NCI-H460 (cell line): ENCODE measurements at regions not wholly inside any gene's neighbourhood (a gene's known extent, or its start where the extent isn't known, plus 50 kb on each side); places are given as distances from the start of the nearest gene placed in this dataset.
A peak's percentile ranks its signal among the peaks of the same experiment; 100 is the strongest.
"Not testable (repeated sequence)": the region's sequence is repeated elsewhere in the genome, so short reads cannot be mapped to it uniquely, and the experiment has no call there.

ENCODE experiments used
- DNase-seq: peaks from one replicate; pipeline ENCODE4 v3.0.0-alpha.2; 2016; ENCODE audit warnings: low read depth; ENCODE audit errors: extremely low read depth

GRCh38 chr5:77910602-77911188 lies 134.6 kb upstream of the TBCA start:
- DNase-seq, result no peak

GRCh38 chr5:77909237-77909636 lies 133.1 kb upstream of the TBCA start:
- DNase-seq, result no peak

GRCh38 chr5:77908787-77909186 lies 132.6 kb upstream of the TBCA start:
- DNase-seq, result no peak

- no peak for DNase-seq
Measured at GRCh38 chr5:77907786-77908185, 131.6 kb upstream of the TBCA start.

GRCh38 chr5:77906806-77907205 lies 130.7 kb upstream of the TBCA start:
- DNase-seq, result no peak

- DNase-seq, result no peak
Measured at GRCh38 chr5:77904362-77904761, 128.2 kb upstream of the TBCA start.

- no peak for DNase-seq
Measured at GRCh38 chr5:77900691-77901090, 124.6 kb upstream of the TBCA start.

- no peak for DNase-seq
Measured at GRCh38 chr5:77898385-77898784, 122.2 kb upstream of the TBCA start.

GRCh38 chr5:77896338-77896737 lies 120.2 kb upstream of the TBCA start:
- no peak for DNase-seq

- not testable (repeated sequence) for DNase-seq
Measured at GRCh38 chr5:77894103-77894502, 118.0 kb upstream of the TBCA start.

GRCh38 chr5:77893225-77893860 lies 117.2 kb upstream of the TBCA start:
- DNase-seq, result peak; percentile 66

GRCh38 chr5:77892061-77893010 lies 116.2 kb upstream of the TBCA start:
- no peak for DNase-seq

GRCh38 chr5:77885519-77885918 lies 109.4 kb upstream of the TBCA start:
- DNase-seq, result no peak

- DNase-seq, result no peak
Measured at GRCh38 chr5:77882670-77883257, 106.6 kb upstream of the TBCA start.

- no peak for DNase-seq
Measured at GRCh38 chr5:77881528-77881927, 105.4 kb upstream of the TBCA start.

- no peak for DNase-seq
Measured at GRCh38 chr5:77877516-77878355, 101.6 kb upstream of the TBCA start.

GRCh38 chr5:77876862-77877502 lies 100.8 kb upstream of the TBCA start:
- DNase-seq, result no peak

GRCh38 chr5:77876316-77876715 lies 100.2 kb upstream of the TBCA start:
- DNase-seq, result no peak

- DNase-seq, result no peak
Measured at GRCh38 chr5:77874691-77875090, 98.6 kb upstream of the TBCA start.

- DNase-seq, result no peak
Measured at GRCh38 chr5:77873239-77873638, 97.1 kb upstream of the TBCA start.
